ENCODE measurements at regions not wholly inside any gene's neighbourhood (a gene's known extent, or its start where the extent isn't known, plus 50 kb on each side); places are given as distances from the start of the nearest gene placed in this dataset.

GRCh38 chr13:83355041-83355440, 527.2 kb downstream of the SLITRK1 start:
- H3K4me3 ChIP-seq (ENCODE audit: low read length in 2 of 2) = no peak overlapping the region
- H4K91ac ChIP-seq (ENCODE audit: low read depth, low read length, poor library complexity) = no peak overlapping the region
- no peak overlapping the region for H3K23ac ChIP-seq (ENCODE audit: low read depth, low read length, poor library complexity)
- H3K4me1 ChIP-seq (ENCODE audit: control insufficient read depth in 2 of 2, insufficient read depth in 1 of 2, low read depth in 1 of 2, low read length in 2 of 2) = no peaks in the 10 kb centered on the region
- H3K36me3 ChIP-seq (replicated peaks in 1 of 2; ENCODE audit: control insufficient read depth in 2 of 2, insufficient read depth in 2 of 2, low read length in 2 of 2) = no peaks in the 10 kb centered on the region
- H3K14ac ChIP-seq (ENCODE audit: low read length) = no peak overlapping the region
- DNase-seq (ENCODE audit: low spot score) = no peak
- no peak overlapping the region for H4K8ac ChIP-seq (ENCODE audit: low read depth, low read length)
- no peaks in the 10 kb centered on the region for H3K79me1 ChIP-seq (ENCODE audit: low read depth, low read length)
- H3K27me3 ChIP-seq (ENCODE audit: control insufficient read depth in 3 of 3, insufficient read depth in 3 of 3, low read depth in 1 of 3, low read length in 3 of 3) = no peaks in the 10 kb centered on the region
- H2AFZ ChIP-seq (ENCODE audit: low read length) = no peak overlapping the region
- H2BK120ac ChIP-seq (ENCODE audit: low read depth, low read length) = no peak overlapping the region
- WGBS, 2 donors (ENCODE audit: extremely low coverage in 2 of 2, insufficient read length in 2 of 2, insufficient replicate concordance in 1 of 2) = no CpG with 5 or more reads among the region's 1 CpG
- no peak overlapping the region for H3K27ac ChIP-seq (replicated peaks; ENCODE audit: low read length)
- no peak overlapping the region for H2BK5ac ChIP-seq (ENCODE audit: low read length)
- H3K9me3 ChIP-seq (replicated peaks in 1 of 2; ENCODE audit: control insufficient read depth in 2 of 2, insufficient read depth in 1 of 2, low read depth in 1 of 2, low read length in 2 of 2) = no peaks in the 10 kb centered on the region
- H3K18ac ChIP-seq (ENCODE audit: low read length) = no peak overlapping the region
- H2BK12ac ChIP-seq (ENCODE audit: low read length) = no peak overlapping the region
- H3K9ac ChIP-seq (ENCODE audit: low read depth, low read length, poor library complexity) = no peak overlapping the region
- H3K4me2 ChIP-seq (ENCODE audit: insufficient read depth, low read length, poor library complexity, severe bottlenecking) = no peak overlapping the region
- H3K4ac ChIP-seq (ENCODE audit: low read length) = no peak overlapping the region
- no peak overlapping the region for H2BK15ac ChIP-seq (ENCODE audit: low read length)
- H2AK5ac ChIP-seq (ENCODE audit: low read depth, low read length) = no peak overlapping the region

GRCh38 chr13:83352391-83352790, 529.9 kb downstream of the SLITRK1 start:
- Histone ChIP-seq H3K36me3 (replicated peaks in 1 of 2; ENCODE audit: control insufficient read depth in 2 of 2, insufficient read depth in 2 of 2, low read length in 2 of 2) (no peaks in the 10 kb centered on the region), H3K79me1 (ENCODE audit: low read depth, low read length) (no peaks in the 10 kb centered on the region), H2AFZ (ENCODE audit: low read length) (no peak overlapping the region), H3K4me3 (ENCODE audit: low read length in 2 of 2) (no peak overlapping the region), H2BK12ac (ENCODE audit: low read length) (no peak overlapping the region), H3K4me1 (ENCODE audit: control insufficient read depth in 2 of 2, insufficient read depth in 1 of 2, low read depth in 1 of 2, low read length in 2 of 2) (no peaks in the 10 kb centered on the region), H4K91ac (ENCODE audit: low read depth, low read length, poor library complexity) (no peak overlapping the region), H3K27me3 (ENCODE audit: control insufficient read depth in 3 of 3, insufficient read depth in 3 of 3, low read depth in 1 of 3, low read length in 3 of 3) (no peaks in the 10 kb centered on the region), H3K23ac (ENCODE audit: low read depth, low read length, poor library complexity) (no peak overlapping the region), H2BK120ac (ENCODE audit: low read depth, low read length) (no peak overlapping the region), H4K8ac (ENCODE audit: low read depth, low read length) (no peak overlapping the region), H2BK15ac (ENCODE audit: low read length) (no peak overlapping the region), H2AK5ac (ENCODE audit: low read depth, low read length) (no peak overlapping the region), H3K4ac (ENCODE audit: low read length) (no peak overlapping the region), H3K14ac (ENCODE audit: low read length) (no peak overlapping the region), H3K4me2 (ENCODE audit: insufficient read depth, low read length, poor library complexity, severe bottlenecking) (no peak overlapping the region), H3K9me3 (replicated peaks in 1 of 2; ENCODE audit: control insufficient read depth in 2 of 2, insufficient read depth in 1 of 2, low read depth in 1 of 2, low read length in 2 of 2) (no peaks in the 10 kb centered on the region), H3K9ac (ENCODE audit: low read depth, low read length, poor library complexity) (no peak overlapping the region), H3K18ac (ENCODE audit: low read length) (no peak overlapping the region), H3K27ac (replicated peaks; ENCODE audit: low read length) (no peak overlapping the region), H2BK5ac (ENCODE audit: low read length) (no peak overlapping the region)
- no CpG with 5 or more reads among the region's 1 CpG for WGBS, 2 donors (ENCODE audit: extremely low coverage in 2 of 2, insufficient read length in 2 of 2, insufficient replicate concordance in 1 of 2)
- no peak for DNase-seq (ENCODE audit: low spot score)

- H3K4me3 ChIP-seq (ENCODE audit: low read length in 2 of 2) = no peak overlapping the region
- no peak overlapping the region for H3K9ac ChIP-seq (ENCODE audit: low read depth, low read length, poor library complexity)
- no peak overlapping the region for H2BK5ac ChIP-seq (ENCODE audit: low read length)
- no peak overlapping the region for H4K8ac ChIP-seq (ENCODE audit: low read depth, low read length)
- H2BK120ac ChIP-seq (ENCODE audit: low read depth, low read length) = no peak overlapping the region
- no peak overlapping the region for H2AFZ ChIP-seq (ENCODE audit: low read length)
- DNase-seq (ENCODE audit: low spot score) = no peak
- H3K9me3 ChIP-seq (replicated peaks in 1 of 2; ENCODE audit: control insufficient read depth in 2 of 2, insufficient read depth in 1 of 2, low read depth in 1 of 2, low read length in 2 of 2) = no peaks in the 10 kb centered on the region
- H3K79me1 ChIP-seq (ENCODE audit: low read depth, low read length) = no peaks in the 10 kb centered on the region
- H3K4ac ChIP-seq (ENCODE audit: low read length) = no peak overlapping the region
- no peak overlapping the region for H3K23ac ChIP-seq (ENCODE audit: low read depth, low read length, poor library complexity)
- no peaks in the 10 kb centered on the region for H3K27me3 ChIP-seq (ENCODE audit: control insufficient read depth in 3 of 3, insufficient read depth in 3 of 3, low read depth in 1 of 3, low read length in 3 of 3)
- H3K4me2 ChIP-seq (ENCODE audit: insufficient read depth, low read length, poor library complexity, severe bottlenecking) = no peak overlapping the region
- H3K4me1 ChIP-seq (ENCODE audit: control insufficient read depth in 2 of 2, insufficient read depth in 1 of 2, low read depth in 1 of 2, low read length in 2 of 2) = no peaks in the 10 kb centered on the region
- no peak overlapping the region for H3K18ac ChIP-seq (ENCODE audit: low read length)
- no peak overlapping the region for H2BK15ac ChIP-seq (ENCODE audit: low read length)
- no peak overlapping the region for H4K91ac ChIP-seq (ENCODE audit: low read depth, low read length, poor library complexity)
- no peak overlapping the region for H3K14ac ChIP-seq (ENCODE audit: low read length)
- H3K27ac ChIP-seq (replicated peaks; ENCODE audit: low read length) = no peak overlapping the region
- WGBS, 2 donors (ENCODE audit: extremely low coverage in 2 of 2, insufficient read length in 2 of 2, insufficient replicate concordance in 1 of 2) = no CpG with 5 or more reads among the region's 2 CpGs
- no peak overlapping the region for H2BK12ac ChIP-seq (ENCODE audit: low read length)
- H2AK5ac ChIP-seq (ENCODE audit: low read depth, low read length) = no peak overlapping the region
- H3K36me3 ChIP-seq (replicated peaks in 1 of 2; ENCODE audit: control insufficient read depth in 2 of 2, insufficient read depth in 2 of 2, low read length in 2 of 2) = no peaks in the 10 kb centered on the region
Observed at GRCh38 chr13:83350569-83350968, 531.7 kb downstream of the SLITRK1 start.

- H3K27me3 ChIP-seq (ENCODE audit: control insufficient read depth in 3 of 3, insufficient read depth in 3 of 3, low read depth in 1 of 3, low read length in 3 of 3) = no peaks in the 10 kb centered on the region
- no peaks in the 10 kb centered on the region for H3K79me1 ChIP-seq (ENCODE audit: low read depth, low read length)
- no peak overlapping the region for H3K18ac ChIP-seq (ENCODE audit: low read length)
- H3K4me1 ChIP-seq (ENCODE audit: control insufficient read depth in 2 of 2, insufficient read depth in 1 of 2, low read depth in 1 of 2, low read length in 2 of 2) = no peaks in the 10 kb centered on the region
- no peak overlapping the region for H2BK15ac ChIP-seq (ENCODE audit: low read length)
- no peak for DNase-seq (ENCODE audit: low spot score)
- no peak overlapping the region for H2BK5ac ChIP-seq (ENCODE audit: low read length)
- no peak overlapping the region for H3K9ac ChIP-seq (ENCODE audit: low read depth, low read length, poor library complexity)
- no peak overlapping the region for H2BK120ac ChIP-seq (ENCODE audit: low read depth, low read length)
- no peak overlapping the region for H3K14ac ChIP-seq (ENCODE audit: low read length)
- no peak overlapping the region for H3K4me2 ChIP-seq (ENCODE audit: insufficient read depth, low read length, poor library complexity, severe bottlenecking)
- no peak overlapping the region for H3K27ac ChIP-seq (replicated peaks; ENCODE audit: low read length)
- H3K36me3 ChIP-seq (replicated peaks in 1 of 2; ENCODE audit: control insufficient read depth in 2 of 2, insufficient read depth in 2 of 2, low read length in 2 of 2) = no peaks in the 10 kb centered on the region
- no peak overlapping the region for H2AFZ ChIP-seq (ENCODE audit: low read length)
- no peak overlapping the region for H3K4ac ChIP-seq (ENCODE audit: low read length)
- H2BK12ac ChIP-seq (ENCODE audit: low read length) = no peak overlapping the region
- WGBS, 2 donors (ENCODE audit: extremely low coverage in 2 of 2, insufficient read length in 2 of 2, insufficient replicate concordance in 1 of 2) = no CpG with 5 or more reads among the region's 2 CpGs
- H3K4me3 ChIP-seq (ENCODE audit: low read length in 2 of 2) = no peak overlapping the region
- H4K8ac ChIP-seq (ENCODE audit: low read depth, low read length) = no peak overlapping the region
- no peak overlapping the region for H4K91ac ChIP-seq (ENCODE audit: low read depth, low read length, poor library complexity)
- H2AK5ac ChIP-seq (ENCODE audit: low read depth, low read length) = no peak overlapping the region
- no peaks in the 10 kb centered on the region for H3K9me3 ChIP-seq (replicated peaks in 1 of 2; ENCODE audit: control insufficient read depth in 2 of 2, insufficient read depth in 1 of 2, low read depth in 1 of 2, low read length in 2 of 2)
- no peak overlapping the region for H3K23ac ChIP-seq (ENCODE audit: low read depth, low read length, poor library complexity)
Observed at GRCh38 chr13:83344518-83344917, 537.8 kb downstream of the SLITRK1 start.

Measured in neuronal stem cell (in vitro differentiated cells).